ENCODE measurements at regions not wholly inside any gene's neighbourhood (a gene's known extent, or its start where the extent isn't known, plus 50 kb on each side); places are given as distances from the start of the nearest gene placed in this dataset.

DNA sequence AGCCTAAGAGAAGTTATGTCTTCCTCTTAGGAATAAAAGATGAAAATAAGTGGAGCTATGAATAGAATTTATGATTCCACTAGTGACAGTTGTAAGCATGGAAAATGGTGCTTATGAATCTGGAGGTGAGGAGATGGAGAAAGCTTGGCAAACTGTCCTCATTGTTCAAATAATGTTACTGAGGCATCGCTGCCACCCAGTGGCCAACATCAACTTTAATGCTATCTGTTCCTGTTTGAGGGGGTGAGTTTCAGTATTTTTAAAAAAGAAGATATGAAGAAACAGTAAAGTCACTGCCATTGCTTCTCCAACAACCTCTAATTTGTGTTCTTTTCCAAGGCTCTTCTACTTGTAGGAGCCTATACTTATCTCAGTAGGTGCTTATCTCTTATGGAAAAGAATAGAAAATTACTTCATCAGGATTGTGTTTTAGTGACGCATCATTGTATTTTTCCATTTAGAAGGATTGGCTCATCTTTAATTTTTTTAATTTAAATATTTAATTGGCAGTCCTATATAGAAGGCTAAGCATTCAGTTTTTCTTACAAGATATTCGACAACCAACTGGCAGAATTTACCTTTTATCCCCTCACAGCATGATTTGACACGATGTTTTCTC, 260.4 kb upstream of the P2RY1 start:
- ATAC-seq (ENCODE audit: insufficient read depth, low FRiP score) = no peak
- H3K4me3 ChIP-seq = no peak overlapping the region

DNA sequence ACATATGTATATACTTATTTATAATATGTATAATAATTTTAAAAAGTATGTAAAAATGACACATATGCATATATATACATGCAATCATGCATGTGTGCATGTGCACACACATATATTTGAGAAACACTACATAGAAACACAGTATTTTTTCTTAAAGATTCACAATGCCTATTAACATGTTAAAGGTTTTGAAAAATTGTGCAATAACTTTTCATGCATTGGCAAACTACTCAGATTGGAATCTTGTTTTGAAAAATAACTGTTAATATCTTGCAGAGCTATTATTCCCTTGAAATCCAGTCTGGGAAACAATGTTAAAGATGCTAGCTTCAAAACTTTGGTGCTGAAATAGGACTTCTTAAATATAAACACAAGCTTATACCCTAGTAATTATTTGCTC, 256.2 kb upstream of the P2RY1 start:
- no peak overlapping the region for H3K9ac ChIP-seq (ENCODE audit: insufficient read depth in 1 of 2, low read length in 2 of 2)
- no peak overlapping the region for H3K4me3 ChIP-seq
- no peak overlapping the region for H3K27ac ChIP-seq (ENCODE audit: low read depth in 1 of 2, low read length in 1 of 2)
- ATAC-seq (ENCODE audit: insufficient read depth, low FRiP score) (no peak), DNase-seq (no peak)
- H3K9me3 ChIP-seq (ENCODE audit: control insufficient read depth in 4 of 4, insufficient read depth in 3 of 4, low read length in 3 of 4) = no peaks in the 10 kb centered on the region
- H3K4me1 ChIP-seq (ENCODE audit: control insufficient read depth in 5 of 5, insufficient read depth in 5 of 5, low read length in 5 of 5) = peaks cover 0 to 20% (median 0%) of the 10 kb centered on the region in 5 donors
- no peaks in the 10 kb centered on the region for H3K36me3 ChIP-seq (ENCODE audit: control insufficient read depth in 4 of 4, insufficient read depth in 4 of 4, low read length in 4 of 4)
- TF ChIP-seq, protein P1, sequence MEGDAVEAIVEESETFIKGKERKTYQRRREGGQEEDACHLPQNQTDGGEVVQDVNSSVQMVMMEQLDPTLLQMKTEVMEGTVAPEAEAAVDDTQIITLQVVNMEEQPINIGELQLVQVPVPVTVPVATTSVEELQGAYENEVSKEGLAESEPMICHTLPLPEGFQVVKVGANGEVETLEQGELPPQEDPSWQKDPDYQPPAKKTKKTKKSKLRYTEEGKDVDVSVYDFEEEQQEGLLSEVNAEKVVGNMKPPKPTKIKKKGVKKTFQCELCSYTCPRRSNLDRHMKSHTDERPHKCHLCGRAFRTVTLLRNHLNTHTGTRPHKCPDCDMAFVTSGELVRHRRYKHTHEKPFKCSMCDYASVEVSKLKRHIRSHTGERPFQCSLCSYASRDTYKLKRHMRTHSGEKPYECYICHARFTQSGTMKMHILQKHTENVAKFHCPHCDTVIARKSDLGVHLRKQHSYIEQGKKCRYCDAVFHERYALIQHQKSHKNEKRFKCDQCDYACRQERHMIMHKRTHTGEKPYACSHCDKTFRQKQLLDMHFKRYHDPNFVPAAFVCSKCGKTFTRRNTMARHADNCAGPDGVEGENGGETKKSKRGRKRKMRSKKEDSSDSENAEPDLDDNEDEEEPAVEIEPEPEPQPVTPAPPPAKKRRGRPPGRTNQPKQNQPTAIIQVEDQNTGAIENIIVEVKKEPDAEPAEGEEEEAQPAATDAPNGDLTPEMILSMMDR (IDR thresholded peaks at IDR 0.05; ENCODE audit: control extremely low read depth, extremely low read depth) = no peak
- no peaks in the 10 kb centered on the region for H3K27me3 ChIP-seq (ENCODE audit: control insufficient read depth in 3 of 3, insufficient read depth in 3 of 3, low read length in 2 of 3)

More for the DNA sequence above, 260.4 kb upstream of the P2RY1 start:
- Histone ChIP-seq H3K4me1 (ENCODE audit: control insufficient read depth in 5 of 5, insufficient read depth in 5 of 5, low read length in 5 of 5) (no peaks in the 10 kb centered on the region), H3K27ac (ENCODE audit: low read depth in 1 of 2, low read length in 1 of 2) (no peak overlapping the region), H3K9me3 (ENCODE audit: control insufficient read depth in 4 of 4, insufficient read depth in 3 of 4, low read length in 3 of 4) (no peaks in the 10 kb centered on the region), H3K27me3 (ENCODE audit: control insufficient read depth in 3 of 3, insufficient read depth in 3 of 3, low read length in 2 of 3) (no peaks in the 10 kb centered on the region), H3K36me3 (ENCODE audit: control insufficient read depth in 4 of 4, insufficient read depth in 4 of 4, low read length in 4 of 4) (no peaks in the 10 kb centered on the region), H3K9ac (ENCODE audit: insufficient read depth in 1 of 2, low read length in 2 of 2) (no peak overlapping the region)
- WGBS, 2 donors = 69 to 72% methylated on average over 4 of the region's 4 CpGs
- peak; percentile 36 to 67 (median 58) for DNase-seq
- TF ChIP-seq, protein P1 (IDR thresholded peaks at IDR 0.05; ENCODE audit: control extremely low read depth, extremely low read depth) = peak; percentile 16

DNA sequence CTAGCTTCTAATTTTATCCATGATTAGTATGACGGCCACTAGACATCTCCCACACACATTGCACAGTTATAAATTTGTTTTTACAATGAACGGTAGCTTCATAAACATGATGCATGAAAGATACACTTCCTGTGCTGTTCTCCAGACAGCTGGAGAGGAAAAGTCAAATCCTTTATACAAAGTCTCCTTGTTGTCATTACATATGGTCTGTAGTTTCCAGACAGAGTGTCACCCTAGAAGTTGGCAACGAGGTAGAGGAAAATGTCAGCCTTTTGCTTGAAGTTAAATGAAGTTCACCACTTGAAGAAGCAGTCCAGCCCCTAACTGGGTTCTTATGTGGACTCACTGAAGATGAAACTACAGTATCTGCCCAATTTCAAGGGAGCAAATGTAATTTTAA, 253.0 kb upstream of the P2RY1 start:
- Histone ChIP-seq H3K4me1 (ENCODE audit: control insufficient read depth in 5 of 5, insufficient read depth in 5 of 5, low read length in 5 of 5) (peaks cover 0 to 32% (median 0%) of the 10 kb centered on the region in 5 donors), H3K9ac (ENCODE audit: insufficient read depth in 1 of 2, low read length in 2 of 2) (no peak overlapping the region), H3K36me3 (ENCODE audit: control insufficient read depth in 4 of 4, insufficient read depth in 4 of 4, low read length in 4 of 4) (no peaks in the 10 kb centered on the region), H3K27me3 (ENCODE audit: control insufficient read depth in 3 of 3, insufficient read depth in 3 of 3, low read length in 2 of 3) (no peaks in the 10 kb centered on the region), H3K9me3 (ENCODE audit: control insufficient read depth in 4 of 4, insufficient read depth in 3 of 4, low read length in 3 of 4) (no peaks in the 10 kb centered on the region), H3K4me3 (no peak overlapping the region), H3K27ac (ENCODE audit: low read depth in 1 of 2, low read length in 1 of 2) (no peak overlapping the region)
- WGBS, 2 donors = 53 to 63% methylated on average over 3 of the region's 3 CpGs
- ATAC-seq (ENCODE audit: insufficient read depth, low FRiP score) = no peak
- TF ChIP-seq, protein P1 (IDR thresholded peaks at IDR 0.05; ENCODE audit: control extremely low read depth, extremely low read depth) = no peak
- peak; percentile 24 to 78 (median 67) for DNase-seq

DNA sequence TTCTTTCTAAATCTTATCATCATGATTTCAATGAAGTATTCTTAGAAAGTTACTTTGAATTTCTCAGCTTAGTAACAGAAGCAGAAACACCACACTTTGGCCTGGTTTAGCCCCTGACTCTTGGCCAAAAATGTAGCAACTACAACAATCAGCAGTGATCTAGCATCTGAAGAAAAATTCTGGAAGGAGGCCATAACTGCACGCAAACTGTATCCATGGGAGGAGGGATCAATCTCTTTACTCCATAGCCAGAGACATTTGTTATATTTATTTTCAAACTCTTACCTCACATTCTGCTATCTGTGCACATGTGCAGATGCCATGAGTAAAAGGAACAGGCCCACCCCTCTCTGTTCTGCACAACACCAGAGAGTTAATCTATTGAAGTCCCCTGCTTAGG, 251.0 kb upstream of the P2RY1 start:
- DNase-seq (peak; percentile 80 to 95 (median 93)), ATAC-seq (ENCODE audit: insufficient read depth, low FRiP score) (no peak)
- Histone ChIP-seq H3K9ac (ENCODE audit: insufficient read depth in 1 of 2, low read length in 2 of 2) (no peak overlapping the region), H3K4me1 (ENCODE audit: control insufficient read depth in 5 of 5, insufficient read depth in 5 of 5, low read length in 5 of 5) (peaks cover 0 to 32% (median 0%) of the 10 kb centered on the region in 5 donors), H3K36me3 (ENCODE audit: control insufficient read depth in 4 of 4, insufficient read depth in 4 of 4, low read length in 4 of 4) (no peaks in the 10 kb centered on the region), H3K4me3 (no peak overlapping the region), H3K27ac (ENCODE audit: low read depth in 1 of 2, low read length in 1 of 2) (no peak overlapping the region), H3K9me3 (ENCODE audit: control insufficient read depth in 4 of 4, insufficient read depth in 3 of 4, low read length in 3 of 4) (no peaks in the 10 kb centered on the region), H3K27me3 (ENCODE audit: control insufficient read depth in 3 of 3, insufficient read depth in 3 of 3, low read length in 2 of 3) (no peaks in the 10 kb centered on the region)
- WGBS, 2 donors = 59 to 62% methylated on average over 1 of the region's 1 CpG
- TF ChIP-seq, protein P1 (IDR thresholded peaks at IDR 0.05; ENCODE audit: control extremely low read depth, extremely low read depth) = no peak

Measured in lung (tissue), 11 donors.